AG09319 (cell line): ENCODE measurements at regions not wholly inside any gene's neighbourhood (a gene's known extent, or its start where the extent isn't known, plus 50 kb on each side); places are given as distances from the start of the nearest gene placed in this dataset.

ENCODE experiments used
- DNase-seq: peaks from one replicate; pipeline ENCODE4 v3.0.0-alpha.2; 2010; ENCODE audit warnings: low read depth; ENCODE audit errors: extremely low read depth
- CTCF ChIP-seq: IDR thresholded peaks from 2 replicates; pipeline ENCODE4 v1.5.1; 2011; ENCODE audit warnings: low read depth, mild to moderate bottlenecking, inconsistent platforms, low read length, moderate library complexity

GRCh38 chr10:107471911-107472310, 307.4 kb upstream of the SORCS1 start:
- no peak for TF ChIP-seq CTCF
- no peak for DNase-seq

- no peak for DNase-seq
- TF ChIP-seq CTCF: no peak
Observed at GRCh38 chr10:107453561-107453960, 289.1 kb upstream of the SORCS1 start.

GRCh38 chr10:107451047-107451446, 286.5 kb upstream of the SORCS1 start:
- DNase-seq: no peak
- no peak for TF ChIP-seq CTCF

GRCh38 chr10:107450056-107450455, 285.6 kb upstream of the SORCS1 start:
- TF ChIP-seq CTCF: no peak
- no peak for DNase-seq

- DNase-seq: no peak
- no peak for TF ChIP-seq CTCF
Observed at GRCh38 chr10:107444443-107444842, 279.9 kb upstream of the SORCS1 start.

GRCh38 chr10:107443813-107444212, 279.3 kb upstream of the SORCS1 start:
- no peak for DNase-seq

GRCh38 chr10:107443326-107443725, 278.8 kb upstream of the SORCS1 start:
- TF ChIP-seq CTCF: no peak
- DNase-seq: no peak

More at GRCh38 chr10:107443813-107444212, 279.3 kb upstream of the SORCS1 start:
- no peak for TF ChIP-seq CTCF
